ENCODE measurements at regions not wholly inside any gene's neighbourhood (a gene's known extent, or its start where the extent isn't known, plus 50 kb on each side); places are given as distances from the start of the nearest gene placed in this dataset.

GRCh38 chr6:129778793-129779192, 68.8 kb upstream of the ARHGAP18 start:
- no peak for DNase-seq (ENCODE audit: extremely low read depth in 1 of 2, low read depth in 1 of 2)

GRCh38 chr6:129777371-129777770, 67.4 kb upstream of the ARHGAP18 start:
- DNase-seq (ENCODE audit: extremely low read depth in 1 of 2, low read depth in 1 of 2): no peak

- no peak for DNase-seq (ENCODE audit: extremely low read depth in 1 of 2, low read depth in 1 of 2)
Observed at GRCh38 chr6:129776542-129777330, 66.8 kb upstream of the ARHGAP18 start.

GRCh38 chr6:129774697-129775447, 64.9 kb upstream of the ARHGAP18 start:
- peak in 1 of 2 donors; percentile 12 for DNase-seq (ENCODE audit: extremely low read depth in 1 of 2, low read depth in 1 of 2)

- no peak for DNase-seq (ENCODE audit: extremely low read depth in 1 of 2, low read depth in 1 of 2)
Observed at GRCh38 chr6:129773304-129773703, 63.3 kb upstream of the ARHGAP18 start.

- no peak for DNase-seq (ENCODE audit: extremely low read depth in 1 of 2, low read depth in 1 of 2)
Observed at GRCh38 chr6:129771678-129772077, 61.7 kb upstream of the ARHGAP18 start.

- DNase-seq (ENCODE audit: extremely low read depth in 1 of 2, low read depth in 1 of 2): no peak
Observed at GRCh38 chr6:129767776-129768485, 58.0 kb upstream of the ARHGAP18 start.

GRCh38 chr6:129766959-129767728, 57.2 kb upstream of the ARHGAP18 start:
- DNase-seq (ENCODE audit: extremely low read depth in 1 of 2, low read depth in 1 of 2): peak; percentile 50 to 59

GRCh38 chr6:129764761-129765407, 54.9 kb upstream of the ARHGAP18 start:
- no peak for DNase-seq (ENCODE audit: extremely low read depth in 1 of 2, low read depth in 1 of 2)

- DNase-seq (ENCODE audit: extremely low read depth in 1 of 2, low read depth in 1 of 2): no peak
Observed at GRCh38 chr6:129759796-129760605, 50.0 kb upstream of the ARHGAP18 start.

All from stimulated activated CD8-positive, alpha-beta memory T cell treated with anti-CD3 and anti-CD28 coated beads, Interleukin-7, amount 100 ng/mL, for 48 hours (primary cell).